Gastroesophageal sphincter (tissue), 3 donors: ENCODE measurements at regions not wholly inside any gene's neighbourhood (a gene's known extent, or its start where the extent isn't known, plus 50 kb on each side); places are given as distances from the start of the nearest gene placed in this dataset.

Experiments used
- CTCF ChIP-seq, 4 experiments: fragments of 200-600 bp in 2 of 4; fragments of 450-650 bp in 2 of 4; sonication (generic) in 1 of 4; IDR thresholded peaks; one replicate each; pipeline ENCODE4 v1.5.1; 2017 to 2019; ENCODE audit warnings: antibody characterized with exemption in 4 of 4, mild to moderate bottlenecking in 2 of 4, moderate library complexity in 2 of 4
- POLR2AphosphoS5 ChIP-seq: sonication (generic); formaldehyde crosslinking; IDR thresholded peaks from one replicate; pipeline ENCODE4 v1.6.1; 2017; ENCODE audit warnings: antibody characterized with exemption

DNA sequence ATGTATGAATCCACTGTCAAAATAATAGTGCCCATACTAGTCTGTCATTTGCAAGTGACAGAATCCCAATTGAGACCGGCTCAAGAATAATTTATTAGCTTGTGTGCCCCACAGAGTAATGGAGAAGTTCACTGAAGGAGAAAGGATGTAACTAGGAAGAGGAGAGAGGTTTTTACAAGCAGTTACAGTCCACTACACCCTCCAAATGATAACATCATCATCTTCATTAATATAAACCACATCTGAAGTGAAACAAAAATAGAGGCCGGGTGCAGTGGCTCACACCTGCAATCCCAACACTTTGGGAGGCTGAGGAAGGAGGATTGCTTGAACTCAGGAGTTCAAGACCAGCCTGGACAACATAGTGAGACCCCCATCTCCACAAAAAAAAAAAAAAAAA, 226.8 kb downstream of the SKIDA1 start:
- TF ChIP-seq CTCF (IDR thresholded peaks at IDR 0.05), result no peak
- no peak for TF ChIP-seq POLR2AphosphoS5
